ENCODE measurements at regions not wholly inside any gene's neighbourhood (a gene's known extent, or its start where the extent isn't known, plus 50 kb on each side); places are given as distances from the start of the nearest gene placed in this dataset.

DNA sequence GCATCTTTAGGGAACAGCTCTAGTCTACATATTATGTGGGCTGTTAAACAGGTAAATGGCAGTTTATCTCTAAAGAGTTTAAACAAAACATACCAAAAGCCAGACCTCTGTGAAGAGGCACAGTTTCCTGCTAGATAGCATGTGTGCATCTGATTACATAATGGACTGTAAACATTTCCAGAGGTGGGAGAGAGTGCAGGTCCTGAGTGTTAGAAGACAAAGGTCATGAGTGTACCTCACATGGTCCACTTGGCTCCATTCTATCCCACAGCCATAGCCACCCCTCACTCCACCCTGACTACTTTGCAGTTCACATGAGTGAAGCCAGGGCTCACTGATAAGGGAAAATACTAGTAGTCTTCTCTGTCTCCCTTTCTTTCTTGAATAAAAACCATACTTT, 233.4 kb downstream of the MTX2 start:
- TF ChIP-seq, protein P1, sequence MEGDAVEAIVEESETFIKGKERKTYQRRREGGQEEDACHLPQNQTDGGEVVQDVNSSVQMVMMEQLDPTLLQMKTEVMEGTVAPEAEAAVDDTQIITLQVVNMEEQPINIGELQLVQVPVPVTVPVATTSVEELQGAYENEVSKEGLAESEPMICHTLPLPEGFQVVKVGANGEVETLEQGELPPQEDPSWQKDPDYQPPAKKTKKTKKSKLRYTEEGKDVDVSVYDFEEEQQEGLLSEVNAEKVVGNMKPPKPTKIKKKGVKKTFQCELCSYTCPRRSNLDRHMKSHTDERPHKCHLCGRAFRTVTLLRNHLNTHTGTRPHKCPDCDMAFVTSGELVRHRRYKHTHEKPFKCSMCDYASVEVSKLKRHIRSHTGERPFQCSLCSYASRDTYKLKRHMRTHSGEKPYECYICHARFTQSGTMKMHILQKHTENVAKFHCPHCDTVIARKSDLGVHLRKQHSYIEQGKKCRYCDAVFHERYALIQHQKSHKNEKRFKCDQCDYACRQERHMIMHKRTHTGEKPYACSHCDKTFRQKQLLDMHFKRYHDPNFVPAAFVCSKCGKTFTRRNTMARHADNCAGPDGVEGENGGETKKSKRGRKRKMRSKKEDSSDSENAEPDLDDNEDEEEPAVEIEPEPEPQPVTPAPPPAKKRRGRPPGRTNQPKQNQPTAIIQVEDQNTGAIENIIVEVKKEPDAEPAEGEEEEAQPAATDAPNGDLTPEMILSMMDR (conservative IDR thresholded peaks at IDR 0.05; ENCODE audit: low read length): no peak
- no peak for TF ChIP-seq EZH2phosphoT487 (IDR thresholded peaks at IDR 0.05; ENCODE audit: borderline replicate concordance, low read depth, low read length)
